ENCODE measurements at regions not wholly inside any gene's neighbourhood (a gene's known extent, or its start where the extent isn't known, plus 50 kb on each side); places are given as distances from the start of the nearest gene placed in this dataset.

DNA sequence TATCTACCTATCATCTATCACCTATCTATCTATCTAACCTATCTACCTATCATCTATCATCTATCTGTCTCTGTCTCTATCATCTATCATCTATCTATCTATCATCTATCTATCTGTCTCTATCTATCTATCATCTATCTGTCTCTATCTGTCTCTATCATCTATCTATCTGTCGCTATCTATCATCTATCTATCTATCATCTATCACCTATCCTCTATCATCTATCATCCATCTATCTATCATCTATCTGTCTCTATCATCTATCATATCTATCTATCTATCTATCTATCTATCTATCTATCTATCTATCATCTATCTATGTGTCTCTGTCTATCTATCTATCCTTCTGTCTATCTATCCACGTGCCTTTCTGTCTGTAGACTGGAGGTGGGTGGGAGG, 59.5 kb upstream of the FAM20C start:
- no peak for DNase-seq (ENCODE audit: low read depth, low spot score)
- TF ChIP-seq, protein P1, sequence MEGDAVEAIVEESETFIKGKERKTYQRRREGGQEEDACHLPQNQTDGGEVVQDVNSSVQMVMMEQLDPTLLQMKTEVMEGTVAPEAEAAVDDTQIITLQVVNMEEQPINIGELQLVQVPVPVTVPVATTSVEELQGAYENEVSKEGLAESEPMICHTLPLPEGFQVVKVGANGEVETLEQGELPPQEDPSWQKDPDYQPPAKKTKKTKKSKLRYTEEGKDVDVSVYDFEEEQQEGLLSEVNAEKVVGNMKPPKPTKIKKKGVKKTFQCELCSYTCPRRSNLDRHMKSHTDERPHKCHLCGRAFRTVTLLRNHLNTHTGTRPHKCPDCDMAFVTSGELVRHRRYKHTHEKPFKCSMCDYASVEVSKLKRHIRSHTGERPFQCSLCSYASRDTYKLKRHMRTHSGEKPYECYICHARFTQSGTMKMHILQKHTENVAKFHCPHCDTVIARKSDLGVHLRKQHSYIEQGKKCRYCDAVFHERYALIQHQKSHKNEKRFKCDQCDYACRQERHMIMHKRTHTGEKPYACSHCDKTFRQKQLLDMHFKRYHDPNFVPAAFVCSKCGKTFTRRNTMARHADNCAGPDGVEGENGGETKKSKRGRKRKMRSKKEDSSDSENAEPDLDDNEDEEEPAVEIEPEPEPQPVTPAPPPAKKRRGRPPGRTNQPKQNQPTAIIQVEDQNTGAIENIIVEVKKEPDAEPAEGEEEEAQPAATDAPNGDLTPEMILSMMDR (IDR thresholded peaks at IDR 0.05; ENCODE audit: low read depth, low read length) = no peak
- ChIA-PET POLR2A (interaction anchor here (1.2 kb wide), 1 partner anchor 16 kb away, joined by 3 read pairs; no protein-coding TSS in a partner anchor), CTCF (no interaction called here)
- Histone ChIP-seq H3K27me3 (ENCODE audit: control insufficient read depth, insufficient read depth, low read length) (peaks cover 3% of the 10 kb centered on the region), H3K9me3 (ENCODE audit: control insufficient read depth, insufficient read depth, low read length) (peaks cover 3% of the 10 kb centered on the region; the same call in 1 of the 2 replicates), H3K27ac (ENCODE audit: low read depth, low read length) (no peak overlapping the region), H3K4me3 (ENCODE audit: low read depth, low read length) (no peak overlapping the region)

DNA sequence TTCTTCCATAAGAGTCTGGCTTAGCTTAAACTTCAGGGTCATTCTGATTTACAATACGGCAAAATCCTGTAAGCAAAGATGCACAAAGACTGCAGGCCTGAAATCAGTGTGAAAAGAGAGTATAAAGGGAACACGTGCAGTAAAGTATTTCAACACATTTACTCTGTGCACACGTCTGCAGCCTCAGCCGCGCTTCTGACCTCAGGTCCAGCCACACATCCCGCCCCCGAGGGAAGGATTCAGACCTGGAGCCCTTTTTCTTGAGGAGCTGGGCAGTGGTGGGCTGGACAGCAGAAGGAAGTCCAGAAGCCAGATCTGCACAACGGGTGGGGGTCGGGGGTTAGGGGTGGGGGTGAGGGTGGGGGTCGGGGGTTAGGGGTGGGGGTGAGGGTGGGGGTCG, 58.9 kb upstream of the FAM20C start:
- Histone ChIP-seq H3K9me3 (ENCODE audit: control insufficient read depth, insufficient read depth, low read length) (peaks cover 3% of the 10 kb centered on the region; the same call in 1 of the 2 replicates), H3K27ac (ENCODE audit: low read depth, low read length) (no peak overlapping the region), H3K4me3 (ENCODE audit: low read depth, low read length) (no peak overlapping the region), H3K27me3 (ENCODE audit: control insufficient read depth, insufficient read depth, low read length) (peaks cover 3% of the 10 kb centered on the region)
- TF ChIP-seq, protein P1 (IDR thresholded peaks at IDR 0.05; ENCODE audit: low read depth, low read length) = no peak
- POLR2A ChIA-PET = interaction anchor here (1.2 kb wide), 1 partner anchor 16 kb away, joined by 3 read pairs; no protein-coding TSS in a partner anchor
- DNase-seq (ENCODE audit: low read depth, low spot score) = no peak
- CTCF ChIA-PET = no interaction called here

DNA sequence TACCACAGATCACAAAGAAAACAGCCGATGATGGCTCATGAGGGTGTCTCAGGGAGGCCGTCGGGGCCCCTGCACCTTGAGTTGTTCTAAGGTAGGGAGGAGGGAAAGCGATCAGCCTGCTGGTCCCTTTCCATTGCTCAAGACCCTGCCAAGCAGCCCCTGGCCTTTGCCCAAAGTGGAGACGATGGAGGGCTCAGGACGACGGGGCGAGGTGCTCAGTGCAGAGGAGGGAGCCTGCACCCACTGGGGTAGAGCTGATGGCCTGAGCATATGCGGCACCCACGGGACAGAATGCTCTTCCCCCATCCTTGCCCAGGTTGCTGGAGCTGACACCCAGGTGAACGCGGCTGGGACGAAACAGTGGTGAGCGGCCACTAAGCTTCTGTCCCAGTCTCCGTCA, 58.3 kb upstream of the FAM20C start:
- no peak overlapping the region for H3K4me3 ChIP-seq (ENCODE audit: low read depth, low read length)
- no peak for DNase-seq (ENCODE audit: low read depth, low spot score)
- TF ChIP-seq, protein P1 (IDR thresholded peaks at IDR 0.05; ENCODE audit: low read depth, low read length) = no peak
- CTCF ChIA-PET = no interaction called here
- POLR2A ChIA-PET = no interaction called here
- H3K9me3 ChIP-seq (ENCODE audit: control insufficient read depth, insufficient read depth, low read length) = peaks cover 3% of the 10 kb centered on the region; the same call in 1 of the 2 replicates
- peaks cover 3% of the 10 kb centered on the region for H3K27me3 ChIP-seq (ENCODE audit: control insufficient read depth, insufficient read depth, low read length)
- no peak overlapping the region for H3K27ac ChIP-seq (ENCODE audit: low read depth, low read length)

DNA sequence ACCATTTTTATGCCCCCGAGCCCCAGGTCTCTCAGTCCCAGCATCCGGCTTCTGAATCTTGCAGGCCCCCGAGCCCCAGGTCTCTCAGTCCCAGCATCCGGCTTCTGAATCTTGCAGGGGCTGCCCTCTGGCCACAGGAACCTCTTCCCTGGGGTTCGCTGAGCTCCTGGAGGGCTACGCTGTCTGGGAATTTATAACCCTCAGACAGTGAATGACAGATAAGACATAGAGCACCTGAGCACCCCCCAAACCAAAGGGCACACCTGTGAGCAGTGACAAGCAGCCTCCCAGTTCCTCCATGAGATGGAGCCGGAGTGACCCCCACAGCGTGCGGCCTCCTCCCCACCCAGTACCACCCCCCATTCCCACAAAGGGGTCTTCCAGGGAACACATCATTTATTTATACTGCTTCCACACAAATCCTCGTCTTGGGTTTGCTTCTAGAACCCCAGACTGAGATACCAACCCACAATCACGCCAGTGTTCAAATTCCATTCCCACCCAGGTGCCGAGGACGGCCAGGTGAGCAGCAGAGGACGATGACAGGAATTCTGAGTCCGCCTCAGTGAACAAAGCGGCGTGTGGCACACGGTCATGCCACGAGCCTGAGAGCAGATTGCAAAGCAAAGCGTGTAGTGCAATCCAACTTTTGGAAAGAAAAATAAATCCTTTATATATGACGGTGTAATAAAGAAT, 57.7 kb upstream of the FAM20C start:
- ChIA-PET CTCF (no interaction called here), POLR2A (no interaction called here)
- peaks cover 3% of the 10 kb centered on the region for H3K27me3 ChIP-seq (ENCODE audit: control insufficient read depth, insufficient read depth, low read length)
- H3K9me3 ChIP-seq (ENCODE audit: control insufficient read depth, insufficient read depth, low read length) = peaks cover 2% of the 10 kb centered on the region; the same call in 1 of the 2 replicates
- TF ChIP-seq, protein P1 (IDR thresholded peaks at IDR 0.05; ENCODE audit: low read depth, low read length) = no peak
- no peak for DNase-seq (ENCODE audit: low read depth, low spot score)
- H3K4me3 ChIP-seq (ENCODE audit: low read depth, low read length) = no peak overlapping the region
- H3K27ac ChIP-seq (ENCODE audit: low read depth, low read length) = no peak overlapping the region

DNA sequence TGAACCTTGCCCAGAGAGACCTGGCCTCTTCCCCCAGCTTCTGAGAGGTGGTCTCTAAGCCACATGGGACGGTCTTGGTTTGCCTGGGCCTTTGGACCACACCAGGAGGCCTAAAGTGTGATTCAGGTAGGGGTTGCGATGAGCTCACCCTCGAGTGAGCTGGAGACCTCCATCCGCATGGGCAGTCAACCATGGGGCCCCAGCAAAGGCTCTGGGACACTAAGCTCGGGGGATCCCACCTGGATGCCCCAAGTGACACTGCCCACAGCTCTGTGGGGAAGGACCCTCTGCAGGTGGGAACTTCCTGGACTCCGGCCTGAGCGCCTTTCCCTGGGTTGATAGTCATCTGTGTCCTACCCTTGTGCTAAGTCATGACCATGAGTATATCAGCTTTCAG, 57.1 kb upstream of the FAM20C start:
- no peak for DNase-seq (ENCODE audit: low read depth, low spot score)
- CTCF ChIA-PET = no interaction called here

More for the DNA sequence above, 57.1 kb upstream of the FAM20C start:
- Histone ChIP-seq H3K9me3 (ENCODE audit: control insufficient read depth, insufficient read depth, low read length) (no peaks in the 10 kb centered on the region; the same call in 1 of the 2 replicates), H3K4me3 (ENCODE audit: low read depth, low read length) (no peak overlapping the region), H3K27me3 (ENCODE audit: control insufficient read depth, insufficient read depth, low read length) (peaks cover 7% of the 10 kb centered on the region), H3K27ac (ENCODE audit: low read depth, low read length) (no peak overlapping the region)
- POLR2A ChIA-PET = no interaction called here
- TF ChIP-seq, protein P1 (IDR thresholded peaks at IDR 0.05; ENCODE audit: low read depth, low read length) = no peak
